LNCaP clone FGC (cell line): ENCODE measurements at regions not wholly inside any gene's neighbourhood (a gene's known extent, or its start where the extent isn't known, plus 50 kb on each side); places are given as distances from the start of the nearest gene placed in this dataset.

Experiments used
- DNase-seq: peaks from one replicate; pipeline ENCODE4 v3.0.0-alpha.2; 2011; ENCODE audit warnings: low read depth
- H3K4me3 ChIP-seq: 2 replicates; pipeline ENCODE4 v1.5.1; 2011; ENCODE audit warnings: mild to moderate bottlenecking, low read depth, low read length, control low read depth
- TF ChIP-seq, protein P1 (sequence below): IDR thresholded peaks from 2 replicates; pipeline ENCODE4 v1.5.1; 2012; ENCODE audit warnings: mild to moderate bottlenecking; ENCODE audit not compliant: control insufficient read depth, insufficient read depth; ENCODE audit errors: extremely low read depth

DNA sequence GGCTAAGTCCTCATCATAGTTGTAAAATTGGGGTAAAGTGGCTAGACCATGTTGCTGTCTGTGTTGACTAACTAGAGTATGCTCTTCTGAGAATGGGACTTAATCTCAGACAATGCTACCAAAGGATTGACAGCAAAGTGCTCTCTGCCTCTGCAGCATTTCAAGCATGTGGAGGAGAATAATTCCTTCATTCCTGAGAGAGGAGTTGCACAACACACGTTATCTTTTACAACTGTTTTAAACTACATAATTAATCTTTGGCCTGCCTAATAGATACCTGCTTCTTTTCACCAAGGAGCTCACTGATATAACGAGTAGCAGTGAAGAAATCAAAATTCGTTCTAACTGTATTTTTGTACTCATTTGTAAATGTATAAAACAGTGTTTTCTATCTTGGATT, 2172.2 kb downstream of the PCDH9 start:
- H3K4me3 ChIP-seq = no peak overlapping the region
- no peak for DNase-seq
- TF ChIP-seq, protein P1, sequence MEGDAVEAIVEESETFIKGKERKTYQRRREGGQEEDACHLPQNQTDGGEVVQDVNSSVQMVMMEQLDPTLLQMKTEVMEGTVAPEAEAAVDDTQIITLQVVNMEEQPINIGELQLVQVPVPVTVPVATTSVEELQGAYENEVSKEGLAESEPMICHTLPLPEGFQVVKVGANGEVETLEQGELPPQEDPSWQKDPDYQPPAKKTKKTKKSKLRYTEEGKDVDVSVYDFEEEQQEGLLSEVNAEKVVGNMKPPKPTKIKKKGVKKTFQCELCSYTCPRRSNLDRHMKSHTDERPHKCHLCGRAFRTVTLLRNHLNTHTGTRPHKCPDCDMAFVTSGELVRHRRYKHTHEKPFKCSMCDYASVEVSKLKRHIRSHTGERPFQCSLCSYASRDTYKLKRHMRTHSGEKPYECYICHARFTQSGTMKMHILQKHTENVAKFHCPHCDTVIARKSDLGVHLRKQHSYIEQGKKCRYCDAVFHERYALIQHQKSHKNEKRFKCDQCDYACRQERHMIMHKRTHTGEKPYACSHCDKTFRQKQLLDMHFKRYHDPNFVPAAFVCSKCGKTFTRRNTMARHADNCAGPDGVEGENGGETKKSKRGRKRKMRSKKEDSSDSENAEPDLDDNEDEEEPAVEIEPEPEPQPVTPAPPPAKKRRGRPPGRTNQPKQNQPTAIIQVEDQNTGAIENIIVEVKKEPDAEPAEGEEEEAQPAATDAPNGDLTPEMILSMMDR = no peak

DNA sequence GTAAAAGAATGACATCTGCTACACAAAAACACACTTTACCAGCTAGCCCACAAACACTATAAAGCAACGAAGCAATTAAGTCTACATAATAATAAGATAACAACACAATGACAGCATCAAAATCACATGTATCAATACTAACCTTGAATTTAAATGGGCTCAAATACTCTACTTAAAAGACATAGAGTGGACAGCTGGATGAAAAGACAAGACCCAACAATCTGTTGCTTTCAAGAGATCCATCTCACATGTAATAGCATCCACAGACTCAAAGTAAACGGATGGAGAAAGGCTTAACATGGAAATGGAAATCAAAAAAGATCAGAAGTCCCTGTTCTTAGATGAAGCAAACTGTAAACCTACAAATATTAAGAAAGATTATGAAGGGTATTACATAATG, 2175.9 kb downstream of the PCDH9 start:
- TF ChIP-seq, protein P1 = no peak
- no peak overlapping the region for H3K4me3 ChIP-seq
- DNase-seq = no peak

DNA sequence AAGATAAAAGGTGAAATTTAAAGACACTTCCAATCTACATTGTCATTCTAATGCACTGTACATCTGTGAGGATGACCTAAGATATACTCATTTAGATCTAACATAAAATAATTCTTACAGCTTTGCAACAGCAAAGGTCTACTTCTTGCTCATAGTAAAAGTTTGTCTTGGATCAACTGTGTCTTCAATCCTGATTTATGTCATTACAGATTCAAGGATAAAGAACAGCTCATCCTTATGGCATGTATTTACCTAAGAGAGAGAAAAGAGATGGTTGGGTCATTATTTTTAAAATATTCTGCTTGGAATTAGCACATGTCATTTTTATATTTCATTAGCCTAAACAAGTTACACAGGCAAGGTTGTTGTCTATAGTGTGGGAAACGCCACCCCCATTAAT, 2193.1 kb downstream of the PCDH9 start:
- TF ChIP-seq, protein P1 = no peak
- DNase-seq = no peak
- H3K4me3 ChIP-seq = no peak overlapping the region

DNA sequence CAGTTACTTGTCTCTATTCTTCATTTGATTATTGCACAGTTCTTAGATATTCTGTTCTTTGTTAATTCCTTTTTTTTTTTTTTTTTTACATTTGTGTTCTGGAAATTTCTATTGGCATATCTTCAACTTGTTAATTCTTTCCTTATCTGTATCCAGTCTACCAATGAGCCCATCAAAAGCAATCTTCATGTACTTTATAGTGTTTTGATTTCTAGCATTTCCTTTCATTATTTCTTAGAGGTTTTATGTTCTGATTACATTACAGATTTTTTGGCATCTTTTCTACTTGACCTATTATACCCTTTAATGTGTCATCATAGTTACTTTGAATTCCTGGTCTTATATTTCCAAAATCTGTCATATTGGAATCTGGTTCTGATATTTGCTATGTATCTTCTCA, 2194.8 kb downstream of the PCDH9 start:
- no peak overlapping the region for H3K4me3 ChIP-seq
- TF ChIP-seq, protein P1 = no peak
- DNase-seq = no peak

DNA sequence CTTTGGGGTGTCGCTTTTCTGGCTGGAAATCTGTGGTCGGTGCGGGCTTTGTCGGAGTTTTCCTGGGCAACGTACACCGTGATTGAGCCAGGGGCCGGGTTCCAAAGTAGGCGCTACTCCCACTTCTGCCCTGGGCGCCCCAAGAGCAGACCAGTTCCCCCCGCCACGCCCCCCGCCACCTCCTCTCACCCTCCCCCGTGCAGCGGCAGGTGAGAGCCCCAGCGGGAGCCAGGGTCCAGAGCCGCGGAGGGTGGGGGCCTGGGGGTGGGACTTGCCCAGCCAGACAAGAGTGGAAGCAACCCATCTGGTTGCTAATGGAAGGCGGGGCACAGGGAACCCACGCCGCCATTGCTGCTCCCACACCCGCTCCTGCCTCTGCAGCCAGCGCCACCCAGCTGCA, 2195.9 kb downstream of the PCDH9 start:
- DNase-seq = no peak
- TF ChIP-seq, protein P1 = peak; percentile 38
- no peak overlapping the region for H3K4me3 ChIP-seq

DNA sequence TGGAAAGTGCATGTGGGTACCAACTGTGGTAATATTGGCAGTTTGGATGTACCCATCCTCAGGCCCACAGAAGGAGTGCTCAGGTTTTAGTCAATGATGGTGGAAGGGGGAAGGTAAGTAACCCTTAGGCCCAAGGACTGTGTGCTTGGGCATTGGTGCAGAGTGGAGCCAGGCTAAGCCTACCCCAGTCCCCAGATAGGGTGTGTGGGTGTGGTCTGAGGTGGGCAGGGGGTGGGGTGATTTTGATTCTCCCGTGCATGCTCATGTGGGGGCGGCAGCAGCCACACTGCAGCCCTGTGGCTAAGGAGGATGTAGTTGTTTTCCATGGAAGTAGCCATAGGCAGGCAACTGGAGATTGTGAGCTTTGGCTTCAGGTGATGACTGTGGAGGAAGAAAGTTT, 2197.3 kb downstream of the PCDH9 start:
- TF ChIP-seq, protein P1 = no peak
- DNase-seq = no peak
- H3K4me3 ChIP-seq = no peak overlapping the region

DNA sequence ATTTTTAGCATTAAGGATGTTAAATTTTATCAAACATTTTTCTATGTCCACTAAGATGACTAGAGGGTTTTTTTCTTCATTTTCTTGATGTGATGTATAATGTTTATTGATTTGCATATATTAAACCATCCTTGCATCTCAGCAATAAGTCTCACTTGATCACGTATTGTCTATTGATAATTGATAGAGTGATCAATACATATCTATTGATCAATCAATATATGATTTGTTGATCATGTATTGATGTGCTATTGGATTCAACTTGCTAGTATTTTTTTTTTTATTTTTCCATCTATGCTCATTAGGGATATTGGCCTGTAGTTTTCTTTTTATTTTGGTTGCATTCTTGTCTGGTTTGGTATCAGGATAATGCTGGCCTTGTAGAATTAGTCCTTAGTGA, 2202.0 kb downstream of the PCDH9 start:
- H3K4me3 ChIP-seq = no peak overlapping the region
- TF ChIP-seq, protein P1 = no peak
- DNase-seq = no peak
